WERI-Rb-1 (cell line): ENCODE measurements at regions not wholly inside any gene's neighbourhood (a gene's known extent, or its start where the extent isn't known, plus 50 kb on each side); places are given as distances from the start of the nearest gene placed in this dataset.

Experiments used
- DNase-seq: peaks from one replicate; pipeline ENCODE4 v3.0.0-alpha.2; 2020
- H3K27ac ChIP-seq: fragments of 250-450 bp; sonication (Bioruptor Pico); 2 replicates; pipeline ENCODE4 v1.5.1; 2020; ENCODE audit warnings: mild to moderate bottlenecking, moderate library complexity
- H3K27me3 ChIP-seq: fragments of 250-450 bp; sonication (Bioruptor Pico); 2 replicates; pipeline ENCODE4 v1.5.1; 2021; ENCODE audit warnings: mild to moderate bottlenecking, low read depth, moderate library complexity; ENCODE audit not compliant: insufficient read depth, severe bottlenecking
- H3K36me3 ChIP-seq: fragments of 250-450 bp; sonication (Bioruptor Pico); 2 replicates; pipeline ENCODE4 v1.5.1; 2020; ENCODE audit warnings: mild to moderate bottlenecking, moderate library complexity
- H3K4me3 ChIP-seq: 2 replicates; pipeline ENCODE4 v1.5.1; 2011; ENCODE audit warnings: low read depth, mild to moderate bottlenecking, control low read depth, low read length
- H3K9me3 ChIP-seq: fragments of 250-450 bp; sonication (Bioruptor Pico); 2 replicates; pipeline ENCODE4 v1.5.1; 2021; ENCODE audit warnings: mild to moderate bottlenecking, moderate library complexity; ENCODE audit not compliant: severe bottlenecking
- TF ChIP-seq, protein P1 (sequence below): IDR thresholded peaks from 2 replicates; pipeline ENCODE4 v1.5.1; 2011; ENCODE audit warnings: low read depth, mild to moderate bottlenecking, control low read depth, inconsistent platforms, low read length

DNA sequence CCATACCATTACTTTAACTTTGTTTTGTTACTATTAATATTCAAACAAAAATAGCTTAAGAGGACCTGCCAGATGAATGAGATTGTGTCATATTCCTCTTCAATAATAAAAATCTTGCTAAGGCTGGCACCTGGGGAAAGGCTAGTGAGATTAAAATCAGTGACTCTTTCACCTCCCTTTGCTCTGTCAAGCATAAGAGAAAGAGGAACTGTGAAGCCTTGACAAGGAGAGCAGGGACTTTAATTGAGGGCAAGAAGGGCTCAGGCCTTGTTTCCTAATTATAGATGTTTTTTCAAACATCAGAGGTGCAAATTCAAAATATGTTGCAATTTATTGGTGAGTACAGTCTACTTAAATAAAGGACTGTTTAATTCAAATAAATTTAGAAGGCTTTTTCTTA, 91.7 kb downstream of the SPATA31D1 start:
- DNase-seq = no peak
- H3K27me3 ChIP-seq = no peaks in the 10 kb centered on the region
- TF ChIP-seq, protein P1, sequence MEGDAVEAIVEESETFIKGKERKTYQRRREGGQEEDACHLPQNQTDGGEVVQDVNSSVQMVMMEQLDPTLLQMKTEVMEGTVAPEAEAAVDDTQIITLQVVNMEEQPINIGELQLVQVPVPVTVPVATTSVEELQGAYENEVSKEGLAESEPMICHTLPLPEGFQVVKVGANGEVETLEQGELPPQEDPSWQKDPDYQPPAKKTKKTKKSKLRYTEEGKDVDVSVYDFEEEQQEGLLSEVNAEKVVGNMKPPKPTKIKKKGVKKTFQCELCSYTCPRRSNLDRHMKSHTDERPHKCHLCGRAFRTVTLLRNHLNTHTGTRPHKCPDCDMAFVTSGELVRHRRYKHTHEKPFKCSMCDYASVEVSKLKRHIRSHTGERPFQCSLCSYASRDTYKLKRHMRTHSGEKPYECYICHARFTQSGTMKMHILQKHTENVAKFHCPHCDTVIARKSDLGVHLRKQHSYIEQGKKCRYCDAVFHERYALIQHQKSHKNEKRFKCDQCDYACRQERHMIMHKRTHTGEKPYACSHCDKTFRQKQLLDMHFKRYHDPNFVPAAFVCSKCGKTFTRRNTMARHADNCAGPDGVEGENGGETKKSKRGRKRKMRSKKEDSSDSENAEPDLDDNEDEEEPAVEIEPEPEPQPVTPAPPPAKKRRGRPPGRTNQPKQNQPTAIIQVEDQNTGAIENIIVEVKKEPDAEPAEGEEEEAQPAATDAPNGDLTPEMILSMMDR = no peak
- no peak overlapping the region for H3K27ac ChIP-seq
- no peak overlapping the region for H3K4me3 ChIP-seq
- no peaks in the 10 kb centered on the region for H3K36me3 ChIP-seq
- H3K9me3 ChIP-seq = peaks cover 2% of the 10 kb centered on the region

- TF ChIP-seq, protein P1 = no peak
- Histone ChIP-seq H3K36me3 (no peaks in the 10 kb centered on the region), H3K9me3 (peaks cover 2% of the 10 kb centered on the region), H3K27me3 (no peaks in the 10 kb centered on the region), H3K27ac (no peak overlapping the region), H3K4me3 (no peak overlapping the region)
- no peak for DNase-seq
Measured at GRCh38 chr9:82081496-82081895, 92.9 kb downstream of the SPATA31D1 start.

GRCh38 chr9:82082563-82082962, 94.0 kb downstream of the SPATA31D1 start:
- TF ChIP-seq, protein P1 = no peak
- no peaks in the 10 kb centered on the region for H3K36me3 ChIP-seq
- no peak overlapping the region for H3K4me3 ChIP-seq
- H3K27me3 ChIP-seq = no peaks in the 10 kb centered on the region
- H3K27ac ChIP-seq = no peak overlapping the region
- DNase-seq = no peak
- peaks cover 2% of the 10 kb centered on the region for H3K9me3 ChIP-seq

GRCh38 chr9:82088591-82088990, 100.0 kb downstream of the SPATA31D1 start:
- no peak overlapping the region for H3K27ac ChIP-seq
- no peaks in the 10 kb centered on the region for H3K9me3 ChIP-seq
- no peak for DNase-seq
- no peak overlapping the region for H3K4me3 ChIP-seq
- H3K36me3 ChIP-seq = no peaks in the 10 kb centered on the region
- TF ChIP-seq, protein P1 = no peak
- H3K27me3 ChIP-seq = no peaks in the 10 kb centered on the region

DNA sequence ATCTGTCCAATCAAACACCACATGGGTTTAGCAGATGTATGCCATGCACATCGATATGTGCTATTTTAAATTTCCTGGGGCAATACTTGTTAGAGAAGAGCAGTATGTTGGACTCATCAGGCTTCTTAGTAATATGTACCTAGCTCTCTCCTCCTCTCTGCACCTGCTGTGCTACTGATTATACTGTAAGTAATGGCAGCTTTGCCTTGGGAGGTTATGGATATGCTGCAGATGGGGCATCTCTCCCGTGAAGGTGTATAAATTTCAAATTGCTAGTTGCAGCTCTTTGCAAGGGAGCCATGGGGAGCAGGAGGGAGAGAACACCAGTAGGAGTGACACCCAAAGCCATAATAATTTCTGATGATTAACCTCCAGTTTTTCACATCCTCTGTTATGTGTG, 101.5 kb downstream of the SPATA31D1 start:
- H3K27ac ChIP-seq = no peak overlapping the region
- DNase-seq = no peak
- no peaks in the 10 kb centered on the region for H3K9me3 ChIP-seq
- H3K4me3 ChIP-seq = no peak overlapping the region
- no peaks in the 10 kb centered on the region for H3K27me3 ChIP-seq
- TF ChIP-seq, protein P1 = no peak
- no peaks in the 10 kb centered on the region for H3K36me3 ChIP-seq

- Histone ChIP-seq H3K36me3 (no peaks in the 10 kb centered on the region), H3K9me3 (no peaks in the 10 kb centered on the region), H3K4me3 (no peak overlapping the region), H3K27me3 (no peaks in the 10 kb centered on the region), H3K27ac (no peak overlapping the region)
- TF ChIP-seq, protein P1 = no peak
- DNase-seq = no peak
Measured at GRCh38 chr9:82091100-82091499, 102.5 kb downstream of the SPATA31D1 start.
